GM18498 (cell line): ENCODE measurements at regions not wholly inside any gene's neighbourhood (a gene's known extent, or its start where the extent isn't known, plus 50 kb on each side); places are given as distances from the start of the nearest gene placed in this dataset.

Source experiments
- ATAC-seq: cut with Tn5 transposase; IDR thresholded peaks from one replicate; pipeline ENCODE4 v1.9.1; 2021; ENCODE audit warnings: mild to moderate bottlenecking, moderate library complexity; ENCODE audit not compliant: unreplicated experiment

- no peak for ATAC-seq
These were observed 254.2 kb upstream of the SALL3 start for GRCh38 chr18:78725426-78725825.

- ATAC-seq = no peak
These were observed 253.1 kb upstream of the SALL3 start for GRCh38 chr18:78726326-78727056.

GRCh38 chr18:78727057-78727739 lies 252.4 kb upstream of the SALL3 start:
- ATAC-seq = no peak

- ATAC-seq = no peak
These were observed 251.5 kb upstream of the SALL3 start for GRCh38 chr18:78727877-78728783.

- ATAC-seq = no peak
These were observed 250.7 kb upstream of the SALL3 start for GRCh38 chr18:78728784-78729467.

GRCh38 chr18:78730546-78730945 lies 249.1 kb upstream of the SALL3 start:
- ATAC-seq = no peak

GRCh38 chr18:78731016-78731397 lies 248.6 kb upstream of the SALL3 start:
- ATAC-seq = no peak

GRCh38 chr18:78731398-78732032 lies 248.1 kb upstream of the SALL3 start:
- no peak for ATAC-seq

- no peak for ATAC-seq
These were observed 247.1 kb upstream of the SALL3 start for GRCh38 chr18:78732273-78733210.

- no peak for ATAC-seq
These were observed 245.6 kb upstream of the SALL3 start for GRCh38 chr18:78733762-78734613.

- no peak for ATAC-seq
These were observed 245.0 kb upstream of the SALL3 start for GRCh38 chr18:78734614-78734945.

- no peak for ATAC-seq
These were observed 244.2 kb upstream of the SALL3 start for GRCh38 chr18:78735131-78736014.

- ATAC-seq = no peak
These were observed 243.5 kb upstream of the SALL3 start for GRCh38 chr18:78736015-78736690.

GRCh38 chr18:78737006-78737915 lies 242.4 kb upstream of the SALL3 start:
- no peak for ATAC-seq

GRCh38 chr18:78738076-78738690 lies 241.4 kb upstream of the SALL3 start:
- ATAC-seq = no peak

- ATAC-seq = no peak
These were observed 240.5 kb upstream of the SALL3 start for GRCh38 chr18:78739115-78739514.
